K562 (cell line): ENCODE measurements at regions not wholly inside any gene's neighbourhood (a gene's known extent, or its start where the extent isn't known, plus 50 kb on each side); places are given as distances from the start of the nearest gene placed in this dataset.

Source experiments
- ATAC-seq: fragments of 200-7000 bp; cut with Tn5 transposase; 3 replicates; pipeline ENCODE4 v1.9.1; 2020; ENCODE audit warnings: moderate library complexity
- BruUV-seq: library from RNA; stranded (reverse); fragments of 400-500 nt; replicated peaks from 2 replicates; lab custom pipeline; 2021; lab: Mats Ljungman, UMichigan
- CTCF ChIA-PET: fragments of 300-600 bp; formaldehyde crosslinking; extraction: SDS; loops from one replicate; lab custom pipeline; 2021; ENCODE audit warnings: low intra/inter-chr PET ratio; lab: Yijun Ruan, JAX
- POLR2A ChIA-PET: fragments of 300-600, 350-650 bp; sonication (Branson Sonifier 250); formaldehyde crosslinking; extraction: SDS; loops from one replicate; lab custom pipeline; 2021; ENCODE audit warnings: antibody characterized with exemption, inconsistent platforms; lab: Yijun Ruan, JAX
- DNase-seq, 4 experiments: peaks; one replicate each; pipeline versions ENCODE4 v3.0.0 to v3.0.0-alpha.2; 2011 to 2018; ENCODE audit warnings: low spot score in 3 of 4, mixed read lengths in 3 of 4; ENCODE audit errors: extremely low read depth in 1 of 4
- FAIRE-seq: peaks from 2 replicates; lab custom pipeline; 2011; peaks lifted over from hg19 to GRCh38; lab: Jason Lieb, UNC
- H2AFZ ChIP-seq: 2 replicates; pipeline ENCODE4 v1.6.0; 2011; ENCODE audit warnings: low read depth, low read length, control low read depth, inconsistent platforms
- H3K27ac ChIP-seq: fragments of 200-600 bp; 3 replicates; pipeline ENCODE4 v1.8.0; 2011; ENCODE audit warnings: low read depth, mild to moderate bottlenecking, control low read depth, inconsistent platforms, low read length, moderate library complexity, mixed read lengths; ENCODE audit errors: extremely low read depth
- H3K27me3 ChIP-seq, 2 experiments: fragments of 300-600 bp in 1 of 2; 2 replicates in 1 of 2; 3 replicates in 1 of 2; pipeline versions ENCODE4 v1.6.0 to v1.8.0; 2011; ENCODE audit warnings: inconsistent platforms in 2 of 2, low read length in 2 of 2, mild to moderate bottlenecking in 1 of 2, mixed read lengths in 1 of 2, moderate library complexity in 1 of 2; ENCODE audit not compliant: control insufficient read depth in 2 of 2, insufficient read depth in 2 of 2
- H3K36me3 ChIP-seq: fragments of 300-600 bp; 3 replicates; pipeline ENCODE4 v1.8.0; 2011; ENCODE audit warnings: mild to moderate bottlenecking, low read length, inconsistent platforms; ENCODE audit not compliant: control insufficient read depth, insufficient read depth
- H3K4me1 ChIP-seq, 2 experiments: fragments of 200-600 bp in 1 of 2; replicated peaks in 1 of 2; 2 replicates in 1 of 2; 3 replicates in 1 of 2; pipeline versions ENCODE4 v1.5.1 to v1.8.0; 2011; ENCODE audit warnings: inconsistent platforms in 2 of 2, low read length in 2 of 2, mild to moderate bottlenecking in 1 of 2, mixed read lengths in 1 of 2, moderate library complexity in 1 of 2; ENCODE audit not compliant: control insufficient read depth in 2 of 2, insufficient read depth in 2 of 2
- H3K4me2 ChIP-seq: 2 replicates; pipeline ENCODE4 v1.6.1; 2011; ENCODE audit warnings: low read length, control low read depth, inconsistent platforms, mixed read lengths; ENCODE audit not compliant: insufficient read depth
- H3K4me3 ChIP-seq: fragments of 200-600 bp; sonication (generic), shearing (Covaris generic); 2 replicates; pipeline ENCODE4 v1.5.1; 2016; ENCODE audit warnings: control low read depth, inconsistent platforms
- H3K79me2 ChIP-seq: fragments of 200-600 bp; 3 replicates; pipeline ENCODE4 v1.8.0; 2011; ENCODE audit warnings: low read length, inconsistent platforms; ENCODE audit not compliant: control insufficient read depth, insufficient read depth
- H3K9ac ChIP-seq, 2 experiments: 2 replicates each; pipeline versions ENCODE4 v1.6.0 to v1.6.1; 2011; ENCODE audit warnings: low read depth in 2 of 2, low read length in 2 of 2, control low read depth in 1 of 2, inconsistent platforms in 1 of 2, mild to moderate bottlenecking in 1 of 2, mixed read lengths in 1 of 2; ENCODE audit not compliant: insufficient read depth in 1 of 2
- H3K9me1 ChIP-seq: one replicate; pipeline ENCODE4 v1.6.0; 2011; ENCODE audit warnings: inconsistent platforms, mild to moderate bottlenecking, low read length, moderate library complexity; ENCODE audit not compliant: control insufficient read depth, insufficient read depth
- H3K9me3 ChIP-seq: replicated peaks from 2 replicates; pipeline ENCODE4 v1.5.1; 2011; ENCODE audit warnings: low read depth, low read length, inconsistent platforms; ENCODE audit not compliant: control insufficient read depth, insufficient read depth
- H4K20me1 ChIP-seq: replicated peaks from 2 replicates; pipeline ENCODE4 v1.6.1; 2011; ENCODE audit warnings: low read length, inconsistent platforms, mixed read lengths; ENCODE audit not compliant: control insufficient read depth, insufficient read depth
- ARID2 ChIP-seq: fragments of 450-650 bp; IDR thresholded peaks from 2 replicates; pipeline ENCODE4 v1.6.1; 2017; ENCODE audit warnings: antibody characterized with exemption, mild to moderate bottlenecking
- CC2D1A ChIP-seq: fragments of 450-650 bp; IDR thresholded peaks from 2 replicates; pipeline ENCODE4 v1.6.1; 2017; ENCODE audit warnings: mild to moderate bottlenecking
- DIDO1 ChIP-seq: fragments of 450-650 bp; IDR thresholded peaks from 2 replicates; pipeline ENCODE4 v1.6.1; 2016; ENCODE audit warnings: low read depth, missing biosample characterization, missing genetic modification characterization
- ESRRA ChIP-seq: fragments of 450-650 bp; IDR thresholded peaks from 2 replicates; pipeline ENCODE4 v1.6.1; 2014; ENCODE audit warnings: low read depth, mild to moderate bottlenecking, moderate library complexity, borderline replicate concordance
- HOXB6 ChIP-seq: fragments of 250-450 bp; sonication (Bioruptor Pico); IDR thresholded peaks from 2 replicates; pipeline ENCODE4 v1.5.1; 2022; ENCODE audit warnings: mild to moderate bottlenecking, borderline replicate concordance
- MCM2 ChIP-seq: fragments of 450-650 bp; IDR thresholded peaks from 2 replicates; pipeline ENCODE4 v1.6.1; 2017; ENCODE audit warnings: low read depth, mild to moderate bottlenecking
- MCM5 ChIP-seq: fragments of 450-650 bp; IDR thresholded peaks from 2 replicates; pipeline ENCODE4 v1.6.1; 2016; ENCODE audit warnings: low read depth
- MEF2A ChIP-seq: IDR thresholded peaks from 2 replicates; pipeline ENCODE4 v1.6.1; 2011; ENCODE audit warnings: low read depth, mild to moderate bottlenecking, low read length, moderate library complexity; ENCODE audit not compliant: control insufficient read depth
- PHTF2 ChIP-seq: fragments of 250-450 bp; sonication (Bioruptor Pico); IDR thresholded peaks from 2 replicates; pipeline ENCODE4 v1.5.0; 2021; ENCODE audit warnings: mild to moderate bottlenecking
- ZKSCAN3 ChIP-seq: fragments of 250-450 bp; sonication (Bioruptor Pico); IDR thresholded peaks from 2 replicates; pipeline ENCODE4 v1.4.0; 2020
- ZNF253 ChIP-seq: fragments of 250-450 bp; sonication (Bioruptor Pico); conservative IDR thresholded peaks from 2 replicates; pipeline ENCODE4 v1.6.1; 2021; ENCODE audit warnings: mild to moderate bottlenecking
- ZNF584 ChIP-seq: fragments of 200-800 bp; sonication (Bioruptor generic); IDR thresholded peaks from 2 replicates; pipeline ENCODE4 v1.6.1; 2016; ENCODE audit warnings: low read depth, mild to moderate bottlenecking, missing genetic modification characterization, missing compliant biosample characterization
- WGBS: fragments of 100-300 bp; shearing (Covaris generic); methylation state at CpG from one replicate; pipeline ENCODE4 v1.1.6; 2016; ENCODE audit warnings: low coverage, mixed read lengths; ENCODE audit not compliant: insufficient coverage; ENCODE audit errors: missing lambda C conversion rate; 5-methylcytosine and 5-hydroxymethylcytosine counted together
- in situ Hi-C: fragments of 300-500 bp; cut with MboI; formaldehyde crosslinking; loops from 4 replicates; pipeline ENCODE4 v1.15.0; 2018; ENCODE audit warnings: inconsistent platforms, mixed read lengths
- intact Hi-C: fragments of 100-400 bp; cut with micrococcal nuclease; formaldehyde crosslinking; loops from 2 replicates; pipeline ENCODE4 v1.14.2; 2022
- TF ChIP-seq, protein P1 (sequence below): fragments of 200-800 bp; sonication (Bioruptor generic); IDR thresholded peaks from 2 replicates; pipeline ENCODE4 v1.6.1; 2017; ENCODE audit warnings: missing genetic modification characterization, missing compliant biosample characterization
- TF ChIP-seq, protein P2 (sequence below), 2 experiments: fragments of 450-650 bp in 1 of 2; IDR thresholded peaks; 2 replicates each; pipeline ENCODE4 v1.6.1; 2011 to 2017; ENCODE audit warnings: low read depth in 2 of 2, antibody characterized with exemption in 1 of 2, borderline replicate concordance in 1 of 2, low read length in 1 of 2, mild to moderate bottlenecking in 1 of 2, mixed read lengths in 1 of 2; ENCODE audit not compliant: control insufficient read depth in 1 of 2

GRCh38 chr6:105851606-105852005, 234.5 kb upstream of the PRDM1 start:
- CTCF ChIA-PET: no interaction called here

More at GRCh38 chr6:105851606-105852005, 234.5 kb upstream of the PRDM1 start:
- Histone ChIP-seq H3K79me2 (no peaks in the 10 kb centered on the region), H4K20me1 (no peaks in the 10 kb centered on the region), H3K4me2 (no peak overlapping the region), H3K4me3 (no peak overlapping the region), H3K9me1 (no peaks in the 10 kb centered on the region), H3K4me1 (peaks cover 0 to 3% of the 10 kb centered on the region in 2 experiments; a peak in 3 of 5 replicates), H3K36me3 (no peaks in the 10 kb centered on the region), H3K27me3 (peaks cover 2 to 12% of the 10 kb centered on the region in 2 experiments; a peak in 2 of 5 replicates)
- no peak for ATAC-seq
- TF ChIP-seq ARID2 (no peak), ESRRA (no peak), DIDO1 (tag) (no peak), MCM5 (no peak), MEF2A (no peak), ZKSCAN3 (CRISPR knock-in tag) (no peak), CC2D1A (no peak), ZNF253 (no peak), ZNF584 (CRISPR knock-in tag) (no peak), MCM2 (no peak), HOXB6 (CRISPR knock-in tag) (no peak), PHTF2 (CRISPR knock-in tag) (no peak)
- TF ChIP-seq, protein P1, sequence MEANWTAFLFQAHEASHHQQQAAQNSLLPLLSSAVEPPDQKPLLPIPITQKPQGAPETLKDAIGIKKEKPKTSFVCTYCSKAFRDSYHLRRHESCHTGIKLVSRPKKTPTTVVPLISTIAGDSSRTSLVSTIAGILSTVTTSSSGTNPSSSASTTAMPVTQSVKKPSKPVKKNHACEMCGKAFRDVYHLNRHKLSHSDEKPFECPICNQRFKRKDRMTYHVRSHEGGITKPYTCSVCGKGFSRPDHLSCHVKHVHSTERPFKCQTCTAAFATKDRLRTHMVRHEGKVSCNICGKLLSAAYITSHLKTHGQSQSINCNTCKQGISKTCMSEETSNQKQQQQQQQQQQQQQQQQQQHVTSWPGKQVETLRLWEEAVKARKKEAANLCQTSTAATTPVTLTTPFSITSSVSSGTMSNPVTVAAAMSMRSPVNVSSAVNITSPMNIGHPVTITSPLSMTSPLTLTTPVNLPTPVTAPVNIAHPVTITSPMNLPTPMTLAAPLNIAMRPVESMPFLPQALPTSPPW (CRISPR knock-in tag): no peak
- TF ChIP-seq, protein P2, sequence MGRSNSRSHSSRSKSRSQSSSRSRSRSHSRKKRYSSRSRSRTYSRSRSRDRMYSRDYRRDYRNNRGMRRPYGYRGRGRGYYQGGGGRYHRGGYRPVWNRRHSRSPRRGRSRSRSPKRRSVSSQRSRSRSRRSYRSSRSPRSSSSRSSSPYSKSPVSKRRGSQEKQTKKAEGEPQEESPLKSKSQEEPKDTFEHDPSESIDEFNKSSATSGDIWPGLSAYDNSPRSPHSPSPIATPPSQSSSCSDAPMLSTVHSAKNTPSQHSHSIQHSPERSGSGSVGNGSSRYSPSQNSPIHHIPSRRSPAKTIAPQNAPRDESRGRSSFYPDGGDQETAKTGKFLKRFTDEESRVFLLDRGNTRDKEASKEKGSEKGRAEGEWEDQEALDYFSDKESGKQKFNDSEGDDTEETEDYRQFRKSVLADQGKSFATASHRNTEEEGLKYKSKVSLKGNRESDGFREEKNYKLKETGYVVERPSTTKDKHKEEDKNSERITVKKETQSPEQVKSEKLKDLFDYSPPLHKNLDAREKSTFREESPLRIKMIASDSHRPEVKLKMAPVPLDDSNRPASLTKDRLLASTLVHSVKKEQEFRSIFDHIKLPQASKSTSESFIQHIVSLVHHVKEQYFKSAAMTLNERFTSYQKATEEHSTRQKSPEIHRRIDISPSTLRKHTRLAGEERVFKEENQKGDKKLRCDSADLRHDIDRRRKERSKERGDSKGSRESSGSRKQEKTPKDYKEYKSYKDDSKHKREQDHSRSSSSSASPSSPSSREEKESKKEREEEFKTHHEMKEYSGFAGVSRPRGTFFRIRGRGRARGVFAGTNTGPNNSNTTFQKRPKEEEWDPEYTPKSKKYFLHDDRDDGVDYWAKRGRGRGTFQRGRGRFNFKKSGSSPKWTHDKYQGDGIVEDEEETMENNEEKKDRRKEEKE (IDR thresholded peaks at IDR 0.05; ENCODE audit: borderline replicate concordance in 1 of 2, control insufficient read depth in 1 of 2, low read depth in 2 of 2, low read length in 1 of 2): no peak
- TF ChIP-seq, all 486 proteins: peak for 0
- no peak for DNase-seq
- in situ Hi-C loops (no loop called here), intact Hi-C loops (no loop called here)
- H3K9ac ChIP-seq: no peak overlapping the region
- H3K27ac ChIP-seq: no peak overlapping the region
- H2AFZ ChIP-seq: no peak overlapping the region
- WGBS: 9% methylated on average over 4 of the region's 4 CpGs
- H3K9me3 ChIP-seq: no peaks in the 10 kb centered on the region
- POLR2A ChIA-PET: no interaction called here
- FAIRE-seq: no peak
- BruUV-seq: no TSS peak
